HCT116 (cell line): ENCODE measurements at regions not wholly inside any gene's neighbourhood (a gene's known extent, or its start where the extent isn't known, plus 50 kb on each side); places are given as distances from the start of the nearest gene placed in this dataset.

Experiments used
- POLR2A ChIP-seq: IDR thresholded peaks from 2 replicates; pipeline ENCODE4 v1.7.0; 2011; ENCODE audit warnings: borderline replicate concordance; ENCODE audit not compliant: insufficient read depth, insufficient read length; ENCODE audit errors: extremely low read depth
- POLR2AphosphoS5 ChIP-seq: IDR thresholded peaks from 2 replicates; pipeline ENCODE4 v1.6.1; 2011; ENCODE audit warnings: mild to moderate bottlenecking, low read depth, low read length, moderate library complexity

DNA sequence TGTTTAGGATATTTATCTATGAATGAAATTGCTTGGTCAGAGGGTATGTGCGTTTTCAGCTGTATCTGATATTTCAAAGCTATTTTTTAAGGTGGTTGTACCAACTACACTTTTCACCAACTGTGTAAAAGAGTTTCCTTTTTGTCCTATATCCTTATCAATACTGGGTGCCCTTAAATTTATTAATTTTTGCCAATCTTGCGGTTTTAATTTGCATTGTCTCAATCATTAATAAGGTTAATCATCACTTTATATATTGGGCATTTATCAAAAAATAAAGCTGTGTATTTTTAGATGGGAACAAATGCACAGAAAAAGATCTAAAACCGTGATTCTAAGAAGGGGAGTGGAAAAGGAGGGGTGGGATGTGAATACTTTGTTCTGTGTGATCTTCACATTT lies 66.7 kb upstream of the SALL4 start:
- no peak for TF ChIP-seq POLR2AphosphoS5
- no peak for TF ChIP-seq POLR2A
